ENCODE measurements at regions not wholly inside any gene's neighbourhood (a gene's known extent, or its start where the extent isn't known, plus 50 kb on each side); places are given as distances from the start of the nearest gene placed in this dataset.
"Not testable (repeated sequence)": the region's sequence is repeated elsewhere in the genome, so short reads cannot be mapped to it uniquely, and the experiment has no call there.

DNA sequence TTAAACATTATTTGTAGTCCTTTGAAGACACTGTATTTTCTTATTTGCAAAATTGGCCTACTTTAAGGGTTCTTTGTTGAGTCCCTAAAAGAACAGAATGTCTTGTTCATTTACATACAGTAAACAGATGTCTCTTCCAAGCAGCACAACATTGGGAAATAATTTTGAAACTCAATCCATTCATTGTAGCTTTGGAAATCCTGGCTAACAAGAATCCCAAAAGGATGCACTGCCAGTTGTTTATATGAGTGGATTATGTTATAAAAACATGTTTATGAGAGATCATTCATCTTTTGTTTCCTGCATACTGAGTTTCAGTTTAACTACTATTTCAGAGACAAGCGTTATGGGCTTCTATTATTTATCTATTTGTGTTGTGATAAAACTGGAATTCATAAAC is 499.3 kb downstream of the PID1 start:
- H3K4me1 ChIP-seq (ENCODE audit: control insufficient read depth in 4 of 4, insufficient read depth in 4 of 4, low read length in 3 of 4) = no peaks in the 10 kb centered on the region
- WGBS = 64% methylated on average over 1 of the region's 1 CpG
- H3K27me3 ChIP-seq (ENCODE audit: control insufficient read depth in 4 of 4, insufficient read depth in 4 of 4, low read length in 3 of 4) = no peaks in the 10 kb centered on the region
- no peak for DNase-seq (ENCODE audit: low spot score)
- no peak overlapping the region for H3K9ac ChIP-seq (ENCODE audit: low read depth in 1 of 2, low read length in 2 of 2)
- no peak overlapping the region for H3K4me3 ChIP-seq (ENCODE audit: low read depth in 1 of 3, low read length in 3 of 3)
- H3K9me3 ChIP-seq (ENCODE audit: control insufficient read depth in 4 of 4, low read length in 3 of 4) = no peaks in the 10 kb centered on the region
- no peak for TF ChIP-seq FOXA2 (IDR thresholded peaks at IDR 0.05)
- TF ChIP-seq SP1 (IDR thresholded peaks at IDR 0.05) = peak; percentile 35
- H3K36me3 ChIP-seq (ENCODE audit: control insufficient read depth in 4 of 4, insufficient read depth in 3 of 4, low read depth in 1 of 4, low read length in 3 of 4) = no peaks in the 10 kb centered on the region
- H3K27ac ChIP-seq (ENCODE audit: low read depth in 1 of 2, low read length in 2 of 2) = no peak overlapping the region

DNA sequence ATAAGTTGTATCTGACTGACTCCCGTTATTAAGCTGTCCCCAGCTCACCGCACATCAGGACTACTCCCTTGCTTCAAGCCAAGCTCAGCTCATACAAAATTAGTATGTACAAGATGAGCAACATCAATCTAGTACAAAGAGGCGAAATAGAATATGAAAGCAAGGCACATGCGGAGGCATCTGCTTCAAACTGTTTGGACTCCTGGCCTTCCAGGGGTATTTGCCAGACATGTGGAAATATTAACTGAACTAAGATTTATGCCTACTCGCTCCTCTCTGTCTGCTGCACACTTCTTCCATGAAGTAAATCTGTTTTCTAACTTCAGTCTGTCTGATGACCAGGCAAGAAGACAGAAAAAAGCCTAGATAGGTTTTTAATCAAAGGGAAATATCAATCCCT is 499.8 kb downstream of the PID1 start:
- Histone ChIP-seq H3K27ac (ENCODE audit: low read depth in 1 of 2, low read length in 2 of 2) (no peak overlapping the region), H3K9ac (ENCODE audit: low read depth in 1 of 2, low read length in 2 of 2) (no peak overlapping the region), H3K27me3 (ENCODE audit: control insufficient read depth in 4 of 4, insufficient read depth in 4 of 4, low read length in 3 of 4) (no peaks in the 10 kb centered on the region), H3K4me1 (ENCODE audit: control insufficient read depth in 4 of 4, insufficient read depth in 4 of 4, low read length in 3 of 4) (no peaks in the 10 kb centered on the region), H3K9me3 (ENCODE audit: control insufficient read depth in 4 of 4, low read length in 3 of 4) (no peaks in the 10 kb centered on the region), H3K36me3 (ENCODE audit: control insufficient read depth in 4 of 4, insufficient read depth in 3 of 4, low read depth in 1 of 4, low read length in 3 of 4) (no peaks in the 10 kb centered on the region), H3K4me3 (ENCODE audit: low read depth in 1 of 3, low read length in 3 of 3) (no peak overlapping the region)
- DNase-seq (ENCODE audit: low spot score) = no peak
- no peak for TF ChIP-seq TAF1 (conservative IDR thresholded peaks at IDR 0.05)
- 85% methylated on average over 5 of the region's 5 CpGs for WGBS

DNA sequence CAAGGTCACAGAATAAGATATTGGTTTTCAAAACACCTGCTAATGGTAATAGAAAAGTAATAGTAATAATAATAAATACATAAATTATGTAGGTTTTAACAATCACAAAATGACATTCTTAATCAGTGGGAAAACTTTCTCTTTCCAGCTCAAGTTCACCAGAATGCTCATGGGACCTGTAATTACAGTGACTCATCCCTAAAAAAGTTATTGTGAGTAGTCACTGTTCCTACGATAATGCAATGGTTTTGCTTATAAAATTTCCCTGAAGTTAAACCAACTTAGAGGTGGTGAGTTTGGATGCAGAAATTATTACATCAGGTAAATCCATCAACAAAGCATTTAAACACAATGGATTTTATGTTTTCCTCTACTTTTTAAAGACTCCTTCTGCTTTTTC is 502.3 kb downstream of the PID1 start:
- Histone ChIP-seq H3K36me3 (ENCODE audit: control insufficient read depth in 4 of 4, insufficient read depth in 3 of 4, low read depth in 1 of 4, low read length in 3 of 4) (no peaks in the 10 kb centered on the region), H3K27ac (ENCODE audit: low read depth in 1 of 2, low read length in 2 of 2) (no peak overlapping the region), H3K27me3 (ENCODE audit: control insufficient read depth in 4 of 4, insufficient read depth in 4 of 4, low read length in 3 of 4) (no peaks in the 10 kb centered on the region), H3K4me1 (ENCODE audit: control insufficient read depth in 4 of 4, insufficient read depth in 4 of 4, low read length in 3 of 4) (no peaks in the 10 kb centered on the region), H3K4me3 (ENCODE audit: low read depth in 1 of 3, low read length in 3 of 3) (no peak overlapping the region), H3K9ac (ENCODE audit: low read depth in 1 of 2, low read length in 2 of 2) (no peak overlapping the region), H3K9me3 (ENCODE audit: control insufficient read depth in 4 of 4, low read length in 3 of 4) (no peaks in the 10 kb centered on the region)
- no peak for DNase-seq (ENCODE audit: low spot score)
- TF ChIP-seq HNF4G (IDR thresholded peaks at IDR 0.05) = no peak
- TF ChIP-seq, protein P1, sequence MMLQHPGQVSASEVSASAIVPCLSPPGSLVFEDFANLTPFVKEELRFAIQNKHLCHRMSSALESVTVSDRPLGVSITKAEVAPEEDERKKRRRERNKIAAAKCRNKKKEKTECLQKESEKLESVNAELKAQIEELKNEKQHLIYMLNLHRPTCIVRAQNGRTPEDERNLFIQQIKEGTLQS (IDR thresholded peaks at IDR 0.05) = no peak
- TF ChIP-seq FOXA2 (IDR thresholded peaks at IDR 0.05) = no peak
- TF ChIP-seq, protein P2, sequence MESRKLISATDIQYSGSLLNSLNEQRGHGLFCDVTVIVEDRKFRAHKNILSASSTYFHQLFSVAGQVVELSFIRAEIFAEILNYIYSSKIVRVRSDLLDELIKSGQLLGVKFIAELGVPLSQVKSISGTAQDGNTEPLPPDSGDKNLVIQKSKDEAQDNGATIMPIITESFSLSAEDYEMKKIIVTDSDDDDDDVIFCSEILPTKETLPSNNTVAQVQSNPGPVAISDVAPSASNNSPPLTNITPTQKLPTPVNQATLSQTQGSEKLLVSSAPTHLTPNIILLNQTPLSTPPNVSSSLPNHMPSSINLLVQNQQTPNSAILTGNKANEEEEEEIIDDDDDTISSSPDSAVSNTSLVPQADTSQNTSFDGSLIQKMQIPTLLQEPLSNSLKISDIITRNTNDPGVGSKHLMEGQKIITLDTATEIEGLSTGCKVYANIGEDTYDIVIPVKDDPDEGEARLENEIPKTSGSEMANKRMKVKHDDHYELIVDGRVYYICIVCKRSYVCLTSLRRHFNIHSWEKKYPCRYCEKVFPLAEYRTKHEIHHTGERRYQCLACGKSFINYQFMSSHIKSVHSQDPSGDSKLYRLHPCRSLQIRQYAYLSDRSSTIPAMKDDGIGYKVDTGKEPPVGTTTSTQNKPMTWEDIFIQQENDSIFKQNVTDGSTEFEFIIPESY (IDR thresholded peaks at IDR 0.05) = no peak
- no peak for TF ChIP-seq JUND (IDR thresholded peaks at IDR 0.05)
- no peak for TF ChIP-seq RAD21 (IDR thresholded peaks at IDR 0.05)
- no peak for TF ChIP-seq EGR1 (IDR thresholded peaks at IDR 0.05; ENCODE audit: low read depth in 2 of 2)
- no peak for TF ChIP-seq GABPA (IDR thresholded peaks at IDR 0.05 in 1 of 2, conservative IDR thresholded peaks at IDR 0.05 in 1 of 2)
- TF ChIP-seq, protein P3, sequence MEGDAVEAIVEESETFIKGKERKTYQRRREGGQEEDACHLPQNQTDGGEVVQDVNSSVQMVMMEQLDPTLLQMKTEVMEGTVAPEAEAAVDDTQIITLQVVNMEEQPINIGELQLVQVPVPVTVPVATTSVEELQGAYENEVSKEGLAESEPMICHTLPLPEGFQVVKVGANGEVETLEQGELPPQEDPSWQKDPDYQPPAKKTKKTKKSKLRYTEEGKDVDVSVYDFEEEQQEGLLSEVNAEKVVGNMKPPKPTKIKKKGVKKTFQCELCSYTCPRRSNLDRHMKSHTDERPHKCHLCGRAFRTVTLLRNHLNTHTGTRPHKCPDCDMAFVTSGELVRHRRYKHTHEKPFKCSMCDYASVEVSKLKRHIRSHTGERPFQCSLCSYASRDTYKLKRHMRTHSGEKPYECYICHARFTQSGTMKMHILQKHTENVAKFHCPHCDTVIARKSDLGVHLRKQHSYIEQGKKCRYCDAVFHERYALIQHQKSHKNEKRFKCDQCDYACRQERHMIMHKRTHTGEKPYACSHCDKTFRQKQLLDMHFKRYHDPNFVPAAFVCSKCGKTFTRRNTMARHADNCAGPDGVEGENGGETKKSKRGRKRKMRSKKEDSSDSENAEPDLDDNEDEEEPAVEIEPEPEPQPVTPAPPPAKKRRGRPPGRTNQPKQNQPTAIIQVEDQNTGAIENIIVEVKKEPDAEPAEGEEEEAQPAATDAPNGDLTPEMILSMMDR (IDR thresholded peaks at IDR 0.05; ENCODE audit: low read depth, low read length, missing input control) = no peak
- no peak for TF ChIP-seq YY1 (IDR thresholded peaks at IDR 0.05)
- TF ChIP-seq NR2F2 (IDR thresholded peaks at IDR 0.05) = no peak
- TF ChIP-seq, protein P4, sequence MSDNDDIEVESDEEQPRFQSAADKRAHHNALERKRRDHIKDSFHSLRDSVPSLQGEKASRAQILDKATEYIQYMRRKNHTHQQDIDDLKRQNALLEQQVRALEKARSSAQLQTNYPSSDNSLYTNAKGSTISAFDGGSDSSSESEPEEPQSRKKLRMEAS (IDR thresholded peaks at IDR 0.05) = no peak
- TF ChIP-seq FOXA1 (IDR thresholded peaks at IDR 0.05) = no peak
- TF ChIP-seq, protein P5, sequence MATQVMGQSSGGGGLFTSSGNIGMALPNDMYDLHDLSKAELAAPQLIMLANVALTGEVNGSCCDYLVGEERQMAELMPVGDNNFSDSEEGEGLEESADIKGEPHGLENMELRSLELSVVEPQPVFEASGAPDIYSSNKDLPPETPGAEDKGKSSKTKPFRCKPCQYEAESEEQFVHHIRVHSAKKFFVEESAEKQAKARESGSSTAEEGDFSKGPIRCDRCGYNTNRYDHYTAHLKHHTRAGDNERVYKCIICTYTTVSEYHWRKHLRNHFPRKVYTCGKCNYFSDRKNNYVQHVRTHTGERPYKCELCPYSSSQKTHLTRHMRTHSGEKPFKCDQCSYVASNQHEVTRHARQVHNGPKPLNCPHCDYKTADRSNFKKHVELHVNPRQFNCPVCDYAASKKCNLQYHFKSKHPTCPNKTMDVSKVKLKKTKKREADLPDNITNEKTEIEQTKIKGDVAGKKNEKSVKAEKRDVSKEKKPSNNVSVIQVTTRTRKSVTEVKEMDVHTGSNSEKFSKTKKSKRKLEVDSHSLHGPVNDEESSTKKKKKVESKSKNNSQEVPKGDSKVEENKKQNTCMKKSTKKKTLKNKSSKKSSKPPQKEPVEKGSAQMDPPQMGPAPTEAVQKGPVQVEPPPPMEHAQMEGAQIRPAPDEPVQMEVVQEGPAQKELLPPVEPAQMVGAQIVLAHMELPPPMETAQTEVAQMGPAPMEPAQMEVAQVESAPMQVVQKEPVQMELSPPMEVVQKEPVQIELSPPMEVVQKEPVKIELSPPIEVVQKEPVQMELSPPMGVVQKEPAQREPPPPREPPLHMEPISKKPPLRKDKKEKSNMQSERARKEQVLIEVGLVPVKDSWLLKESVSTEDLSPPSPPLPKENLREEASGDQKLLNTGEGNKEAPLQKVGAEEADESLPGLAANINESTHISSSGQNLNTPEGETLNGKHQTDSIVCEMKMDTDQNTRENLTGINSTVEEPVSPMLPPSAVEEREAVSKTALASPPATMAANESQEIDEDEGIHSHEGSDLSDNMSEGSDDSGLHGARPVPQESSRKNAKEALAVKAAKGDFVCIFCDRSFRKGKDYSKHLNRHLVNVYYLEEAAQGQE (IDR thresholded peaks at IDR 0.05) = no peak
- no peak for TF ChIP-seq HNF4A (conservative IDR thresholded peaks at IDR 0.05)
- no peak for TF ChIP-seq RXRA (IDR thresholded peaks at IDR 0.05)
- TF ChIP-seq SP1 (IDR thresholded peaks at IDR 0.05) = no peak
- TF ChIP-seq TAF1 (conservative IDR thresholded peaks at IDR 0.05) = no peak
- 88% methylated on average over 1 of the region's 1 CpG for WGBS

DNA sequence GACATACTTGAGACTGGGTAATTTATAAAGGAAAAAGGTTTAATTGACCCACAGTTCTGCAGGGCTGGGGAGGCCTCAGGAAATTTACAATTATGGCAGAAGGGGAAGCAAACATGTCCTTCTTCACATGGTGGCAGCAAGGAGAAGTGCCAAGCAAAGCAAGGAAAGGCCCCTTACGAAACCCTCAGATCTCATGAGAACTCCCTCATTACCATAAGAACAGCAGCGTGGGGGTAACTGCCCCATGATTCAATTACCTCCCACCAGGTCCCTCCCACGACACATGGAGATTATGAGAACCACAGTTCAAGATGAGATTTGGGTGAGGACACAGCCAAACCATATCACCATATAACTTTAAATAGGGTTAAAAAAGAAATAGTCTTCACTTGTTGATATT is 502.9 kb downstream of the PID1 start:
- not testable (repeated sequence) for H3K9ac ChIP-seq (ENCODE audit: low read depth in 1 of 2, low read length in 2 of 2)

More for the DNA sequence above, 502.9 kb downstream of the PID1 start:
- H3K36me3 ChIP-seq (ENCODE audit: control insufficient read depth in 4 of 4, insufficient read depth in 3 of 4, low read depth in 1 of 4, low read length in 3 of 4); H3K27ac ChIP-seq (ENCODE audit: low read depth in 1 of 2, low read length in 2 of 2); H3K4me3 ChIP-seq (ENCODE audit: low read depth in 1 of 3, low read length in 3 of 3); H3K27me3 ChIP-seq (ENCODE audit: control insufficient read depth in 4 of 4, insufficient read depth in 4 of 4, low read length in 3 of 4); DNase-seq (ENCODE audit: low spot score); H3K4me1 ChIP-seq (ENCODE audit: control insufficient read depth in 4 of 4, insufficient read depth in 4 of 4, low read length in 3 of 4); H3K9me3 ChIP-seq (ENCODE audit: control insufficient read depth in 4 of 4, low read length in 3 of 4): not testable (repeated sequence)
- 55% methylated on average over 3 of the region's 3 CpGs for WGBS

Data from liver (tissue), 8 donors.